GM19438 (cell line): ENCODE measurements at regions not wholly inside any gene's neighbourhood (a gene's known extent, or its start where the extent isn't known, plus 50 kb on each side); places are given as distances from the start of the nearest gene placed in this dataset.

Experiments
- ATAC-seq: cut with Tn5 transposase; IDR thresholded peaks from one replicate; pipeline ENCODE4 v1.9.1; 2021; ENCODE audit warnings: low read depth; ENCODE audit not compliant: unreplicated experiment

GRCh38 chr13:74695021-74695800, 561.0 kb upstream of the KLF12 start:
- ATAC-seq, result no peak

GRCh38 chr13:74687442-74688182, 553.4 kb upstream of the KLF12 start:
- no peak for ATAC-seq

DNA sequence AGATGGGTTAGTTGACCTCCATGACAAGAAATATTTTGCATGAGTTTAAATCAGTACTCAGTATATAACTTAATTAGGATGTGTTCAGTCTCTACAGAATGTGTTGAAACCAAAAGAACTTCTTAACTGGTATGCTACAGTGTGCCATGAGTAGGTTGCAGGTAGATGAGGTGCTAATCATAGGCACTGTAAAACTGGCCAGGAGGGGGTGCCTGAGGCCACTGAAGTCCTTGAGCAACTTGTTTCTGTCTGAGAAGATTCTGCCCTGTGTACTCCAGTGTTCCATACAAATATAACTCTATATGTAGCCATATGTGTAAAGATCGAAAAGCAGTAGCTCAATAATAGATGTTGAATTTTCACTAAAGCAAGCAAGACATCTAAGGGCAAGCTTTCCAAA, 549.2 kb upstream of the KLF12 start:
- no peak for ATAC-seq

DNA sequence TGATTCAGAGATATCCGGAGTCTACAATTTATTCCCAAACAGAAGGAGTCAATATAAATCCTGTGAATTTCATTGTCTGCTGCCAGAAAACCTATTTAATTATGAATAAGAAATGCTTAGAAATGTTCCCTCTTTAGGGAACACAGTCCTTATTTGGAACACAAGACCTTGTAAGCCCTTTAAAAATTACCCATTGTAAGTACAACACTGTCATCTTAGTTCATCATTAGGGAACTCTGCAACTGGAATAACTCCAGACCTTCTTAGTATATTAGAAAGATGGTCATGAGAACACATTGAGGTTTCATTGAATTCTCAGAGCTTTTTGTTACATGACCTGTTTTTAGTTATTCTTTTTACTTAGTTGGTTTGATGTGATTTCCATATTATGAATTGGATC, 548.5 kb upstream of the KLF12 start:
- ATAC-seq, result no peak

DNA sequence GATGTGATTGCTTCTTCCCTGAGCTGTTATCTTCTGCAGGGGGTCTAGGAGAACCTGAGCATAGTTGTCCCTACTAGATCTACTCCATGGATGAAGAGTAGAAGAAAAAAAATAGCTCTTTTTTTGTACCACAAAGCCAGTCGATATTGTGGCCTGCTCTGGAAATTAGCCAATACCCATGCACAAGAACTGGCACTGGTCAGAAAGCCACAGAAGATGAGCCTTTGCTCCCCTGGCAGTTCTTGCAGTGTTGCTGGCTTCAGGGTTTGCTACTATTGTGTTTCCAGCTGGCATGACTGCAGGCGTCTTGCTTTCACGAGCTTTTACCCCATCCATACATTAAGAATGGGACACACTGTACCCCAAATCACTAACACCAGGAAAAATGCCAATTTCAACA, 547.7 kb upstream of the KLF12 start:
- no peak for ATAC-seq

DNA sequence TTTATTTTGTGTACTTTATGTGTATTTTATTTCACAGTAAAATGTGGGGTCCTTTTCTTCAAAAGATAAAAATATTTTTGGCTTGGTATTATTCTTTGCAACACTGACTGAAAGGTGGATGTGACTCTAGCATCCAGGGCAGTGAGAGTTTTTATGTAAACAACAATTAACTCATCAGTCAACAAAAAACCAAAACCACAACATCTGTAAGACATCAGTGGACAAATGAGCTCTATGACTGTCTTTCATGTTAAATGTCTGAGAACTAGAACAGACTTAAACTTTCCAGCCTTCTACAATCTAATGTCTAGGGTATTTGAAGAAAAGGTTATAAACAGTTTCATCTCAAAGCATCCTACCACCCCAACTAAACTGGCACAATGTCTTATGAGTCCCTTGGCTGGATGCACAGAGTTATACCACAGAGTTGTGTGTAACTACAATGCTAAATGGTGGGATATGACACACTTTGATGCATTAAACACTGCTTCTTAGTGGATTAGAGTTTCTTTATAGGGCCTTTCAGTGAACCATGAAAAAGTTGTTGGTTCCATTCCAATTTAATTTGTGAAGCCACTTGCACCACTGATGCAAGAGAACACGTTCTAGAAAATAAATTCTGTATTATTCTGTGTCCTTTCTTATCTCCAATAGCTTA, 544.2 kb upstream of the KLF12 start:
- ATAC-seq, result no peak

DNA sequence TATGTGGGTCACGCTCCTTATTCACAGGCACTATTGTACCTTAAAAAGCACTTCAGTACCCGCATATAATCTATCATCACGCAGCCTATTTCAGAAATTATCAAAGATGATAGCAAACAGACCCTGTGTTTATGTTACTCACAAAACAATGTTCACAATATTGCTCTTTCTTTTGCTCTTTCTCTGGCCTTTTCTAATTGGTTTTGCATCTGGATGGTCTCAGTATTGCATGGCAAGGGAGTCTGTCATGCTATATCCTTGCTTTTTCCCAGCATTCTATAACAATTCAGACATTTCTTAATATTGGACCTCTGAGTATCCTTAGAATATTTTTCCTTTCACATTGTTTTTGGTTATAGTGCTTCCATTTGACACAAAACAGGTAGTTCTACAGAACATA, 541.8 kb upstream of the KLF12 start:
- no peak for ATAC-seq

- ATAC-seq, result no peak
Measured at GRCh38 chr13:74675182-74675581, 541.0 kb upstream of the KLF12 start.

DNA sequence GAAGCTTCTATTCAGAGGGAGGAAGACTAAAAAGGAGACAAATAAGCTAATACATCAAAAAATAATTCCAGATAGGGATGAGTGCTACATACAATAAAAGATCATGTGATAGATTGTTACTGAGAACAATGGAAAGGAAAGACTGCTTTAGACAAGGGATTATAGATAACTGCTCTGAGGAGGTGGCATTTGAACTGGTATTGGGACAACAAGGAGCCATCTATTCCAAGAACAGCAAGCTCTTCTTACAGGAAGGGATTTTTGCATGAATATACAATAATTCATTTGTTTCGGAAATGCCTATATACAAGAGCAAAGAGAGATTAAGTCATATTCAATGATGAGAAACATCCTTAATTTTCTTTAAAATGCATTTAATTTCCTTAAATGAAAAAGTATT, 540.5 kb upstream of the KLF12 start:
- ATAC-seq, result no peak

DNA sequence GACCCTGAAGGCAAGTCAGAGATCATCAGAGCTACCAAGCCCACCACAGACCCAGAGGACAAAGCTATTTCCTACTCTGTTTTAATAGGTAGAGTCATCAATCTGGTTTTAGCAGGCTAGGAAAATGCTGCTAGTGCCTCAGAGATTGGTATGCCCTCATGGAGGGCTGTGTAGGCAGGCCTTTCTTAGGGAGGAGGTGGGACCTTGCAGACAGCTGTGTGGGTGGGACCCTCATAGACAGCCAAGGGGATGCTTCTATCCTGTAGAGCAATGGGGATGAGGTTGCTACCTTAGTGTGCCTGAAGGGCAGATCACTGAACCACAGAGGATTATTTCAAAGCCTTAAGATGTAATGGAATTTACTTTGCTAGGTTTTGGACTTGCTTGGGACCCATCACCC, 534.9 kb upstream of the KLF12 start:
- ATAC-seq, result no peak

- ATAC-seq, result no peak
Measured at GRCh38 chr13:74667656-74668203, 533.5 kb upstream of the KLF12 start.

DNA sequence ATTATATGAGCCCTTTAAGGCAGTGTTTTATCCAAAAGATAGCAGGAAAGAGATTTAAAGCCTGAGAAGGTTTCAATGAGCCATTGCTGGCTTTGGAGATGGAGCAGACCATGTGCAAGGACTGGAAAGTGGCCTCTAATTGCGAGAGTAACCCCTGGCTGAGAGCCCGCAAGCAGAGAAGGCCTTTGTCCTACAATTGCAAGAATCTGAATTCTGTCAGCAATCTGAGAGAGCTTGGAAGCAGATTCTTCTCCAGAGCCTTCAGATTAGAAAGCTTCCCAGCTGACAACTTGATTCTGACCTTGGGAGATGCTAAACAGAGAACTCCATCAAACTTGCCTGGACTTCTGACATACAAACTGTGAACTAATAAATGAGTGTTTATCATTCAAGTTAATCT, 528.7 kb upstream of the KLF12 start:
- no peak for ATAC-seq

GRCh38 chr13:74661851-74662250, 527.6 kb upstream of the KLF12 start:
- no peak for ATAC-seq

DNA sequence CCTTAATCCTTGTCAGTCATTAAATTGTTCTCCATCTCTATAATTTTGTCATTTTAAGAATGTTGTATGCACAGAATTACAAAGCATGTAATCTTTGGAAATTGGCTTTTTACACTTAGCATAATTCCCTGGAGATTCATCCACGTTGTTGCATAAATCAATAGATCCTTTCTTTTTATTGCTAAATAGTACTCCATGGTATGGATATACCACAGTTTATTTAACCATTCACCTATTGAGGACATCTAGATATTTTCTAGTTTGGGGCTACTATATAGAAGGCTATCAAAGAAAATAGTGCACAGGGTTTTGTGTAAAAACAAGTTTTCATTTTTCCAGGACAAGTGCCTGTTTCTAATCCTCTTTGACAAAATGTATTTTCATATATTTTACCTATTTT, 523.6 kb upstream of the KLF12 start:
- no peak for ATAC-seq

DNA sequence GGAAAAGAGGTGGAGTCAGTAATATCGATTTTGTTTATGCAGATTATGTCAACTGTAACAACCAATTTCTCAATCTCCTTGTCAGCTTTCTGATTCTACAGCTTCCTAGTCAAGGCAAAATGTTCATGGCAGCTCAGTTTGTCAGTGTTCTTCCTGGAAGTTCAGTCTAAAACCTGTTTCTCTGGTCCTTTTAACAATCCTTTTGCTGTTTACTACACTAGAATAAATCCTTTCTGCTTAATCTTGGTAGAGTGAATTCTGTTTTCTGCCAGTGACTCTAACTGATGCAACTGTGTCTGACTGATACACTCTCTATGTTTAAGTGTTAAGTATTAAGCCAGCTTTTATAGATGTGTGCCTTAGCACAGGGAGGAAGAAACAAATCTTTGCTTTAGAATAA, 516.9 kb upstream of the KLF12 start:
- ATAC-seq, result no peak

DNA sequence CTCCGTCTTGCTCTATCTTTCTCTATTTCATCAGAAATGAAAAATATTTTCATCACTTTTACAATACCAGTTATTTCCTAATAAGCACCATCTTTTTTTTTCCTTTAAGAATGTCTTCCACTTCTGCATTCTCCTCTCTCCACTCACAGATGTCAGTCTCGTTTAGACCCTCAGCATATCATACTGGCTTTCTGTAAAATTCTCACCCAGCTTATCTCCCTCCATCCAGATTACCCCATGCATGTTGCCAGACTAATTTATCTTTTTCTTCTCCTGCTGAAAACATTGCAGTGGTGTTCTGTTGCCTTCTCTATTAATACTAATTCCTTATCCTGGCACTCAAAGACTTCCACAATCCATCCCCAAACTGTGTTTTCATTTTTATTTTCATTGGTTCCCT, 513.8 kb upstream of the KLF12 start:
- no peak for ATAC-seq

DNA sequence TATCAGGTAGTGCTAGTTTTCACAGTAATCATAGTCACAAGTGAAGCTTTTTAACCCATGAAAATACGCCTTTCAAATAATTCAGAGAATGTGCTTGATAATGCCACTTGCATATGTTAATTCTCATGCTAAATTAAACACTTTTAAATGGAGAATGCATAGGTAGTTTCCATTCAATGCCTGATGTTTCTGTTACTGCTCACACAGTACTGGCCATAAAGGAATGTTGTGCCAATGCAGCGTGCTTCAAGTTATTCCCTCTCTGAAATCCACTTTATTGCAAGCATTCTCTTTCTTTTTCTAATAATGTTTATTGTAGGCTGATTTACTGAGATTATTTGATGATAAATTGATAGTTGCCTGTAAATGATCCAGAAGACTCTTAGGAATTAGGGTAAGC, 513.0 kb upstream of the KLF12 start:
- no peak for ATAC-seq

GRCh38 chr13:74646091-74646490, 511.9 kb upstream of the KLF12 start:
- no peak for ATAC-seq

- ATAC-seq, result no peak
Measured at GRCh38 chr13:74645586-74645985, 511.4 kb upstream of the KLF12 start.

DNA sequence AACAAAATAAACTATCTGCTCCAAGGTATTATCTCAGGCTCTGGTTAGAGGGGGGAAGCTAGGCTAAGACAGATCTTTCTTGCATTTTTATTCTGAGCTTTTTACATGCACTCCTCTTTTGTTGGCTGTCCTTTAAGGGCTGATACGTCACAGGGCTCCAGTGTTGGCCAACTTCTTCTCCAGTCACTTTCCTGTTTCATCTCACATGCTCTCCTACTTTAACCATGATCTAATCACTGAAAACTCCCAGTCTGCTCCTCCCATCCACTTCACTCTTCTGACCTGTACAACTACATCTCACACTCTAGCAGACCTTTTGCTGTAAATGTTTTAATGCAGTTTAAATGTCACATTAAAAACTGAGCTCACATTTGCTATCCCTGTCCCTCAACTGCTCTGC, 510.0 kb upstream of the KLF12 start:
- ATAC-seq, result no peak

GRCh38 chr13:74641586-74641985, 507.4 kb upstream of the KLF12 start:
- ATAC-seq, result no peak
